GM13977 (cell line): ENCODE measurements at regions not wholly inside any gene's neighbourhood (a gene's known extent, or its start where the extent isn't known, plus 50 kb on each side); places are given as distances from the start of the nearest gene placed in this dataset.

Experiments used
- DNase-seq: peaks from one replicate; pipeline ENCODE4 v3.0.0; 2012; ENCODE audit warnings: low spot score
- in situ Hi-C: fragments of 300-500 bp; cut with MboI; formaldehyde crosslinking; loops from one replicate; pipeline ENCODE4 v1.12.0; 2022; ENCODE audit warnings: low sequenced_read_pairs, low pct_unique_long_range_greater_than_20kb, mixed read lengths, inconsistent platforms; ENCODE audit not compliant: unreplicated experiment
- TF ChIP-seq, protein P1 (sequence below): IDR thresholded peaks from 2 replicates; pipeline ENCODE4 v1.5.1; 2012; ENCODE audit warnings: mild to moderate bottlenecking, control low read depth; ENCODE audit not compliant: insufficient read depth; ENCODE audit errors: extremely low read depth, missing control alignments

DNA sequence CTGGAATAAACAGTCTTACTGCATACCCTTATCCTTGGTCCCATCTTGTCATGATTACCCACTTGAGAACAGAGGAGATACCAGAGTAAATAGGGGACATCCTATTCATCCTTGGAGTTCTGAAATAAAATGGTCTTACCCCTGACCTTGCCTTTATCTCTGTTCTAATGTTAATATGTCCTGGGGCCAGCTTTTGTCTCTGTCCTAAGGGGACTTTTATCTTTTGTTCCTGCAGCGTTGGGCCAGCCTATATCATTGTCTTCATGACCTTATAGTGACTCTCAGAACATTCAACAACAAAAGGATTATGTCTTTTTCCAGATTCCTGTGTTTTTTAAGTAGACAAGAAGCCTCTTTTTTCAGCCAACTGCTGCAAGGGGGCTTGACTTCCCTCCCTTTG, 1057.5 kb downstream of the LRFN5 start:
- TF ChIP-seq, protein P1, sequence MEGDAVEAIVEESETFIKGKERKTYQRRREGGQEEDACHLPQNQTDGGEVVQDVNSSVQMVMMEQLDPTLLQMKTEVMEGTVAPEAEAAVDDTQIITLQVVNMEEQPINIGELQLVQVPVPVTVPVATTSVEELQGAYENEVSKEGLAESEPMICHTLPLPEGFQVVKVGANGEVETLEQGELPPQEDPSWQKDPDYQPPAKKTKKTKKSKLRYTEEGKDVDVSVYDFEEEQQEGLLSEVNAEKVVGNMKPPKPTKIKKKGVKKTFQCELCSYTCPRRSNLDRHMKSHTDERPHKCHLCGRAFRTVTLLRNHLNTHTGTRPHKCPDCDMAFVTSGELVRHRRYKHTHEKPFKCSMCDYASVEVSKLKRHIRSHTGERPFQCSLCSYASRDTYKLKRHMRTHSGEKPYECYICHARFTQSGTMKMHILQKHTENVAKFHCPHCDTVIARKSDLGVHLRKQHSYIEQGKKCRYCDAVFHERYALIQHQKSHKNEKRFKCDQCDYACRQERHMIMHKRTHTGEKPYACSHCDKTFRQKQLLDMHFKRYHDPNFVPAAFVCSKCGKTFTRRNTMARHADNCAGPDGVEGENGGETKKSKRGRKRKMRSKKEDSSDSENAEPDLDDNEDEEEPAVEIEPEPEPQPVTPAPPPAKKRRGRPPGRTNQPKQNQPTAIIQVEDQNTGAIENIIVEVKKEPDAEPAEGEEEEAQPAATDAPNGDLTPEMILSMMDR: no peak
- in situ Hi-C loops: no loop called here

GRCh38 chr14:42654707-42655106, 1048.0 kb downstream of the LRFN5 start:
- DNase-seq: no peak
- in situ Hi-C loops: no loop called here
- TF ChIP-seq, protein P1: no peak

More for the DNA sequence above, 1057.5 kb downstream of the LRFN5 start:
- DNase-seq: no peak

DNA sequence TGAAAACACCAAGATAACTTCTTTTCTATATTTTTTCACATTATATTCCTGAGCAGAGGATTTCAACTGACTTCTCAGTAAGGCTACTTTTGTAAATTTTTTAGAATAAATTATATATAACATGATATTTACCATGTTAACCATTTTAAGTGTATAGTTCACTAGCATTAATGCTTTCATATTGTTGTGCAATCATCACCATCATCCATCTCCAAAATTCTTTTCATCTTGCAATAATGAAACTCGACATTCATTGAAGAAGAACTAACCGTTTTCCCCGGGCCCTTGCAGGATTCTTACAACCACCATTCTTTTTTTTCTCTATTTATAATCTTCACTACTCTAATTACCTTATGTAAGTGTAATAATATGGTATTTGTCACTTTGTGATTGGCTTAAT, 1036.1 kb downstream of the LRFN5 start:
- in situ Hi-C loops: no loop called here
- TF ChIP-seq, protein P1: no peak
- DNase-seq: no peak

DNA sequence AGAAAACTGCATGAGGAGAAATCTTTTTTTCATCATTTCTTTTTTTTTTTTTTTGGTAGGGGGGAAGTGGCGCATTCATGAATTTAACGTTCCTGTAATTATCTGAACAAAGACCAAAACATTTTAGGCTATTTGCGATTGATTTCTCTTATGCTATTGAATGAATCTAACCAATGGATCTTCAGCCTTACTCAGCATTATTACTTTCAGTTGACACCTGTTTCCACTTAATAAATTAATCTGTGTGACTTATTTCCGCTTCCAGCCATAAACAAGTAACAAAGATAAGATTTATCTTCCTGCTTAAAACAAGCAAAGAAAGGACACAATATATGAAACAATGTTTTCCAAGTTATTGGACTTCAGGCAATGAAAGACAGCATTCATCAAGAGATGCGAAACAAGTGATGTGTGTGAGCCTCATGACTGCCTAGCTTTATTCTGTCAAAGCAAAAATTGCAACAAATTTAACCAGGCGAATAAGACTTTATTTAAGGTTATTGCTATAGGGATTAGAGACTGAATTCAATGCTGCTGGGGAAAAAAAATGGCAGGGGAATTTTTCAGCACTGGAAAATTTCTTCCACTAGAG, 1026.9 kb downstream of the LRFN5 start:
- TF ChIP-seq, protein P1: no peak
- no peak for DNase-seq
- in situ Hi-C loops: no loop called here

- no peak for DNase-seq
- in situ Hi-C loops: no loop called here
- TF ChIP-seq, protein P1: no peak
Measured at GRCh38 chr14:42629553-42629952, 1022.9 kb downstream of the LRFN5 start.

DNA sequence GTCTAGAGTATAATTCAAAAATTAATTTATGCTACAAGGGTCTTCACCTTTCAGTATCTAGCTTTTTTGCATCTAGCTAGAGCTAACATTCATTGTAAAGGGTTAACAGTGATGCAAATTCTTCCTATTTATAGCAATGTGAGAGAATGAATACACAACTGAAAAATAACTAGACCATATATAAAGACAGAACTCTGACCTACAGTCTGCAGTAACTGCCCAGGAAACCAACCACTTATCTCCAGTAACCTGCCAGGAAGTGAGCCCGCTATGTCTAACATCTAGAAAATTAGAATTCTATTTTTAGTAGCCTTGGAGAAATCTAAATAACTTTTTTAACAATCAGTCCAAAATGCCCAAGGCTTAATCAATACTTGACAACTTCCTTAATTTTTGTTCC, 1021.9 kb downstream of the LRFN5 start:
- in situ Hi-C loops: no loop called here
- TF ChIP-seq, protein P1: no peak
- no peak for DNase-seq

DNA sequence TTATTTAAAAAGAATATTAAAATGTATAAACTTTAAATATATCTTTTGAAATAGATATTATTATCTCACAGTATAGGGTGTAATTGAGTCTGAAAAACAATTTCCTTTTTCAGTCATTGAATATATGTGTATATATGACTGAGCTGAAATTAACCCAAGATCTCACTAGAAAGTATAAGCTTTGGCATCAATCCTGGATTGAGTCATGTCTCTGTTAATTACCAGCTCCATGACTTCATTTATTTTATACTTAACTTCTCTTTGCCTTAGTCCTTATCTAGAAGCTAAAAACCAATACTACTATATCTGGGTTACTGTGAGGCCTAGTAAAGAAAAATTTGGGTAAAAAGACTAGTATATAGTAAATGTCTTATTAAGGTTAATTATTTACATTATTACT, 1020.3 kb downstream of the LRFN5 start:
- in situ Hi-C loops: no loop called here

More for the DNA sequence above, 1020.3 kb downstream of the LRFN5 start:
- TF ChIP-seq, protein P1: no peak
- DNase-seq: no peak
